GM19452 (cell line): ENCODE measurements at regions not wholly inside any gene's neighbourhood (a gene's known extent, or its start where the extent isn't known, plus 50 kb on each side); places are given as distances from the start of the nearest gene placed in this dataset.
A peak's percentile ranks its signal among the peaks of the same experiment; 100 is the strongest.
"Not testable (repeated sequence)": the region's sequence is repeated elsewhere in the genome, so short reads cannot be mapped to it uniquely, and the experiment has no call there.

Experiments used
- ATAC-seq: cut with Tn5 transposase; IDR thresholded peaks from one replicate; pipeline ENCODE4 v1.9.1; 2021; ENCODE audit not compliant: unreplicated experiment

- ATAC-seq, result not testable (repeated sequence)
These were observed 545.4 kb downstream of the CDY1 start for GRCh38 chrY:26167332-26167731.

GRCh38 chrY:26179326-26179725 lies 557.4 kb downstream of the CDY1 start:
- ATAC-seq, result not testable (repeated sequence)

- not testable (repeated sequence) for ATAC-seq
These were observed 603.1 kb downstream of the CDY1 start for GRCh38 chrY:26224974-26225373.

- peak; percentile 84 for ATAC-seq
These were observed 603.6 kb downstream of the CDY1 start for GRCh38 chrY:26225468-26225867.

- not testable (repeated sequence) for ATAC-seq
These were observed 619.0 kb downstream of the CDY1 start for GRCh38 chrY:26240944-26241343.

- ATAC-seq, result not testable (repeated sequence)
These were observed 632.3 kb downstream of the CDY1 start for GRCh38 chrY:26254262-26254661.

- not testable (repeated sequence) for ATAC-seq
These were observed 643.5 kb downstream of the CDY1 start for GRCh38 chrY:26265449-26265848.

GRCh38 chrY:26268421-26268820 lies 646.5 kb downstream of the CDY1 start:
- not testable (repeated sequence) for ATAC-seq

- ATAC-seq, result not testable (repeated sequence)
These were observed 647.0 kb downstream of the CDY1 start for GRCh38 chrY:26268934-26269333.

- ATAC-seq, result not testable (repeated sequence)
These were observed 651.2 kb downstream of the CDY1 start for GRCh38 chrY:26273089-26273488.

GRCh38 chrY:26306046-26306445 lies 684.1 kb downstream of the CDY1 start:
- not testable (repeated sequence) for ATAC-seq

- ATAC-seq, result not testable (repeated sequence)
These were observed 684.9 kb downstream of the CDY1 start for GRCh38 chrY:26306630-26307385.

- not testable (repeated sequence) for ATAC-seq
These were observed 686.4 kb downstream of the CDY1 start for GRCh38 chrY:26308308-26308707.

GRCh38 chrY:26315065-26315464 lies 693.1 kb downstream of the CDY1 start:
- ATAC-seq, result not testable (repeated sequence)

- not testable (repeated sequence) for ATAC-seq
These were observed 697.7 kb downstream of the CDY1 start for GRCh38 chrY:26319488-26320202.

GRCh38 chrY:26322756-26323155 lies 700.8 kb downstream of the CDY1 start:
- not testable (repeated sequence) for ATAC-seq

- ATAC-seq, result not testable (repeated sequence)
These were observed 731.0 kb downstream of the CDY1 start for GRCh38 chrY:26352931-26353330.

- ATAC-seq, result no peak
These were observed 732.3 kb downstream of the CDY1 start for GRCh38 chrY:26354191-26354590.

GRCh38 chrY:26359869-26360268 lies 738.0 kb downstream of the CDY1 start:
- not testable (repeated sequence) for ATAC-seq

GRCh38 chrY:26360472-26360871 lies 738.6 kb downstream of the CDY1 start:
- not testable (repeated sequence) for ATAC-seq

GRCh38 chrY:26363442-26363841 lies 741.5 kb downstream of the CDY1 start:
- not testable (repeated sequence) for ATAC-seq

GRCh38 chrY:26366091-26366490 lies 744.2 kb downstream of the CDY1 start:
- not testable (repeated sequence) for ATAC-seq
